ENCODE measurements at regions not wholly inside any gene's neighbourhood (a gene's known extent, or its start where the extent isn't known, plus 50 kb on each side); places are given as distances from the start of the nearest gene placed in this dataset.

- TF ChIP-seq, protein P1, sequence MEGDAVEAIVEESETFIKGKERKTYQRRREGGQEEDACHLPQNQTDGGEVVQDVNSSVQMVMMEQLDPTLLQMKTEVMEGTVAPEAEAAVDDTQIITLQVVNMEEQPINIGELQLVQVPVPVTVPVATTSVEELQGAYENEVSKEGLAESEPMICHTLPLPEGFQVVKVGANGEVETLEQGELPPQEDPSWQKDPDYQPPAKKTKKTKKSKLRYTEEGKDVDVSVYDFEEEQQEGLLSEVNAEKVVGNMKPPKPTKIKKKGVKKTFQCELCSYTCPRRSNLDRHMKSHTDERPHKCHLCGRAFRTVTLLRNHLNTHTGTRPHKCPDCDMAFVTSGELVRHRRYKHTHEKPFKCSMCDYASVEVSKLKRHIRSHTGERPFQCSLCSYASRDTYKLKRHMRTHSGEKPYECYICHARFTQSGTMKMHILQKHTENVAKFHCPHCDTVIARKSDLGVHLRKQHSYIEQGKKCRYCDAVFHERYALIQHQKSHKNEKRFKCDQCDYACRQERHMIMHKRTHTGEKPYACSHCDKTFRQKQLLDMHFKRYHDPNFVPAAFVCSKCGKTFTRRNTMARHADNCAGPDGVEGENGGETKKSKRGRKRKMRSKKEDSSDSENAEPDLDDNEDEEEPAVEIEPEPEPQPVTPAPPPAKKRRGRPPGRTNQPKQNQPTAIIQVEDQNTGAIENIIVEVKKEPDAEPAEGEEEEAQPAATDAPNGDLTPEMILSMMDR (IDR thresholded peaks at IDR 0.05): no peak
- TF ChIP-seq EP300 (IDR thresholded peaks at IDR 0.05): no peak
Observed at GRCh38 chr13:71039440-71039839, 827.6 kb downstream of the DACH1 start.

Measured in sigmoid colon (tissue), 4 donors.